HepG2 (cell line): ENCODE measurements at regions not wholly inside any gene's neighbourhood (a gene's known extent, or its start where the extent isn't known, plus 50 kb on each side); places are given as distances from the start of the nearest gene placed in this dataset.

Experiments
- ATAC-seq: fragments of 200-7000 bp; cut with Tn5 transposase; 3 replicates; pipeline ENCODE4 v1.9.1; 2020; ENCODE audit warnings: mild to moderate bottlenecking, moderate library complexity
- BruUV-seq: library from RNA; stranded (reverse); fragments of 400-500 nt; replicated peaks from 2 replicates; lab custom pipeline; 2021; lab: Mats Ljungman, UMichigan
- CTCF ChIA-PET: fragments of 300-600 bp; formaldehyde crosslinking; extraction: SDS; loops from one replicate; lab custom pipeline; 2021; ENCODE audit warnings: low total read pairs, inconsistent platforms, low intra/inter-chr PET ratio; lab: Yijun Ruan, JAX
- POLR2A ChIA-PET: fragments of 350-600 bp; sonication (Branson Sonifier 250); formaldehyde crosslinking; loops from one replicate; lab custom pipeline; 2020; ENCODE audit warnings: antibody characterized with exemption, inconsistent platforms; lab: Yijun Ruan, JAX
- DNase-seq: peaks from one replicate; pipeline ENCODE4 v3.0.0-alpha.2; 2015; ENCODE audit warnings: low spot score
- FAIRE-seq: peaks from 3 replicates; lab custom pipeline; 2011; peaks lifted over from hg19 to GRCh38; lab: Jason Lieb, UNC
- H2AFZ ChIP-seq: one replicate; pipeline ENCODE4 v1.6.1; 2011; ENCODE audit warnings: low read length, inconsistent platforms
- H3K27ac ChIP-seq: fragments of 300-600 bp; 3 replicates; pipeline ENCODE4 v1.8.0; 2011; ENCODE audit warnings: mixed run types, mild to moderate bottlenecking, mixed read lengths, low read length, inconsistent platforms; ENCODE audit not compliant: insufficient read depth; ENCODE audit errors: extremely low read length
- H3K27me3 ChIP-seq, 2 experiments: fragments of 200-600 bp in 1 of 2; 2 replicates in 1 of 2; 3 replicates in 1 of 2; pipeline versions ENCODE4 v1.6.0 to v1.8.0; 2011; ENCODE audit warnings: low read length in 2 of 2, mild to moderate bottlenecking in 2 of 2, moderate library complexity in 2 of 2, inconsistent platforms in 1 of 2; ENCODE audit not compliant: insufficient read depth in 2 of 2, control insufficient read depth in 1 of 2
- H3K36me3 ChIP-seq, 2 experiments: fragments of 200-600 bp in 1 of 2; replicated peaks in 1 of 2; 2 replicates in 1 of 2; 3 replicates in 1 of 2; pipeline versions ENCODE4 v1.5.1 to v1.8.0; 2011; ENCODE audit warnings: low read length in 2 of 2, inconsistent platforms in 1 of 2; ENCODE audit not compliant: insufficient read depth in 2 of 2, control insufficient read depth in 1 of 2
- H3K4me1 ChIP-seq: 2 replicates; pipeline ENCODE4 v1.5.1; 2012; ENCODE audit warnings: low read length, inconsistent platforms; ENCODE audit not compliant: insufficient read depth
- H3K4me2 ChIP-seq: 2 replicates; pipeline ENCODE4 v1.6.0; 2011; ENCODE audit warnings: low read depth, low read length, inconsistent platforms
- H3K4me3 ChIP-seq, 3 experiments: fragments of 200-600 bp in 1 of 3; sonication (generic), shearing (Covaris generic) in 1 of 3; replicated peaks in 1 of 3; 2 replicates each; pipeline ENCODE4 v1.5.1; 2011 to 2016; ENCODE audit warnings: low read length in 3 of 3, inconsistent platforms in 2 of 3, low read depth in 2 of 3, mild to moderate bottlenecking in 2 of 3, control low read depth in 1 of 3, mixed read lengths in 1 of 3; ENCODE audit not compliant: insufficient read depth in 1 of 3
- H3K79me2 ChIP-seq: one replicate; pipeline ENCODE4 v1.6.1; 2011; ENCODE audit warnings: low read length, inconsistent platforms; ENCODE audit not compliant: insufficient read depth
- H3K9ac ChIP-seq: 2 replicates; pipeline ENCODE4 v1.6.0; 2011; ENCODE audit warnings: mild to moderate bottlenecking, low read depth, low read length, inconsistent platforms; ENCODE audit not compliant: insufficient read depth
- H3K9me3 ChIP-seq: 2 replicates; pipeline ENCODE4 v1.5.1; 2012; ENCODE audit warnings: mild to moderate bottlenecking, low read length
- H4K20me1 ChIP-seq: 2 replicates; pipeline ENCODE4 v1.6.0; 2011; ENCODE audit warnings: inconsistent platforms, mild to moderate bottlenecking, low read length, moderate library complexity; ENCODE audit not compliant: insufficient read depth
- CAMTA2 ChIP-seq: sonication (generic); formaldehyde crosslinking; IDR thresholded peaks from 2 replicates; pipeline ENCODE4 v1.4.0; 2020; ENCODE audit warnings: mild to moderate bottlenecking, missing genetic modification reagents, borderline replicate concordance
- GTF2F1 ChIP-seq: fragments of 150-350 bp; IDR thresholded peaks from 2 replicates; pipeline ENCODE4 v1.6.1; 2014; ENCODE audit warnings: low read length
- HIC2 ChIP-seq: sonication (generic); formaldehyde crosslinking; IDR thresholded peaks from 2 replicates; pipeline ENCODE4 v1.9.0; 2022; ENCODE audit warnings: low read depth, missing genetic modification reagents
- MED1 ChIP-seq: sonication (generic); formaldehyde crosslinking; IDR thresholded peaks from 2 replicates; pipeline ENCODE4 v1.4.0; 2020; ENCODE audit warnings: missing genetic modification reagents
- MXD1 ChIP-seq: sonication (generic); formaldehyde crosslinking; IDR thresholded peaks from 2 replicates; pipeline ENCODE4 v1.4.0; 2020; ENCODE audit warnings: mild to moderate bottlenecking, missing genetic modification reagents
- SMYD3 ChIP-seq: sonication (generic); formaldehyde crosslinking; IDR thresholded peaks from 2 replicates; pipeline ENCODE4 v1.8.1; 2023; ENCODE audit warnings: mild to moderate bottlenecking, missing genetic modification reagents
- SP1 ChIP-seq, 2 experiments: fragments of 450-650 bp in 1 of 2; sonication (generic) in 1 of 2; formaldehyde crosslinking in 1 of 2; IDR thresholded peaks; 2 replicates each; pipeline versions ENCODE4 v1.4.0 to v1.6.1; 2016 to 2020; ENCODE audit warnings: missing genetic modification reagents in 1 of 2
- ZNF407 ChIP-seq: sonication (generic); formaldehyde crosslinking; IDR thresholded peaks from one replicate; pipeline ENCODE4 v1.5.1; 2020; ENCODE audit warnings: mild to moderate bottlenecking, missing genetic modification reagents; ENCODE audit errors: not compliant biosample characterization
- ZNF710 ChIP-seq: sonication (generic); formaldehyde crosslinking; IDR thresholded peaks from 2 replicates; pipeline ENCODE4 v1.5.0; 2020; ENCODE audit warnings: mild to moderate bottlenecking, missing genetic modification reagents, borderline replicate concordance
- ZNF713 ChIP-seq: sonication (generic); formaldehyde crosslinking; IDR thresholded peaks from 2 replicates; pipeline ENCODE4 v1.4.0; 2020; ENCODE audit warnings: mild to moderate bottlenecking, missing genetic modification reagents
- ZNF777 ChIP-seq: sonication (generic); formaldehyde crosslinking; IDR thresholded peaks from 2 replicates; pipeline ENCODE4 v1.4.0; 2020; ENCODE audit warnings: missing genetic modification reagents
- ZNF788 ChIP-seq: sonication (generic); formaldehyde crosslinking; IDR thresholded peaks from 2 replicates; pipeline ENCODE4 v1.5.0; 2020; ENCODE audit warnings: mild to moderate bottlenecking, missing genetic modification reagents, borderline replicate concordance
- ZNF83 ChIP-seq: sonication (generic); formaldehyde crosslinking; IDR thresholded peaks from 2 replicates; pipeline ENCODE4 v1.4.0; 2020; ENCODE audit warnings: missing genetic modification reagents, mild to moderate bottlenecking, borderline replicate concordance
- WGBS: methylation state at CpG from one replicate; pipeline ENCODE4 v1.1.6; 2017; ENCODE audit warnings: low lambda C conversion rate; 5-methylcytosine and 5-hydroxymethylcytosine counted together
- in situ Hi-C: cut with HindIII; loops from 2 replicates; pipeline ENCODE4 v1.10.0; 2017; ENCODE audit warnings: low pct_unique_long_range_greater_than_20kb; ENCODE audit not compliant: extremely low pct_ligation_motif_present
- intact Hi-C: fragments of 100-400 bp; cut with micrococcal nuclease; formaldehyde crosslinking; loops from one replicate; pipeline ENCODE4 v1.10.0; 2022; ENCODE audit not compliant: unreplicated experiment

GRCh38 chr13:40484974-40485373 lies 181.5 kb downstream of the FOXO1 start:
- intact Hi-C loops, result loop anchor here (2.0 to 5.0 kb wide), 2 partner anchors 78 to 177 kb away; no protein-coding TSS in a partner anchor
- ATAC-seq, result no peak
- CTCF ChIA-PET, result no interaction called here
- TF ChIP-seq ZNF777, result no peak
- TF ChIP-seq MED1 (CRISPR knock-in tag), result no peak
- TF ChIP-seq ZNF407 (CRISPR knock-in tag), result no peak
- TF ChIP-seq GTF2F1, result no peak
- TF ChIP-seq ZNF710, result no peak
- TF ChIP-seq ZNF788, result no peak
- TF ChIP-seq SMYD3 (CRISPR knock-in tag), result no peak
- no peak for TF ChIP-seq HIC2 (CRISPR knock-in tag)
- TF ChIP-seq SP1 (IDR thresholded peaks at IDR 0.05), result no peak
- TF ChIP-seq SP1 (CRISPR knock-in tag; IDR thresholded peaks at IDR 0.05), result no peak
- no peak for TF ChIP-seq MXD1 (CRISPR knock-in tag)
- TF ChIP-seq CAMTA2, result no peak
- no peak for TF ChIP-seq ZNF713 (CRISPR knock-in tag)
- TF ChIP-seq ZNF83, result no peak

More at GRCh38 chr13:40484974-40485373, 181.5 kb downstream of the FOXO1 start:
- Histone ChIP-seq H3K4me3 (no peak overlapping the region), H3K9me3 (no peaks in the 10 kb centered on the region), H4K20me1 (no peaks in the 10 kb centered on the region), H2AFZ (no peak overlapping the region), H3K27me3 (no peaks in the 10 kb centered on the region), H3K36me3 (no peaks in the 10 kb centered on the region), H3K4me2 (no peak overlapping the region), H3K79me2 (no peaks in the 10 kb centered on the region), H3K4me1 (peaks cover 63% of the 10 kb centered on the region), H3K27ac (no peak overlapping the region), H3K9ac (no peak overlapping the region)
- in situ Hi-C loops, result no loop called here
- BruUV-seq, result no TSS peak
- POLR2A ChIA-PET, result no interaction called here
- 94% methylated on average over 6 of the region's 7 CpGs for WGBS
- DNase-seq (no peak), FAIRE-seq (no peak)
